DND-41 (cell line): ENCODE measurements at regions not wholly inside any gene's neighbourhood (a gene's known extent, or its start where the extent isn't known, plus 50 kb on each side); places are given as distances from the start of the nearest gene placed in this dataset.

Experiments
- ATAC-seq: fragments of 200-7000 bp; cut with Tn5 transposase; 3 replicates; pipeline ENCODE4 v1.9.1; 2021; ENCODE audit warnings: low read depth; ENCODE audit not compliant: insufficient read depth
- DNase-seq: peaks from one replicate; pipeline ENCODE4 v3.0.0-alpha.2; 2020
- H2AFZ ChIP-seq: 2 replicates; pipeline ENCODE4 v1.6.0; 2012; ENCODE audit warnings: low read depth, low read length
- H3K27ac ChIP-seq: 2 replicates; pipeline ENCODE4 v1.5.1; 2012; ENCODE audit warnings: low read length, inconsistent platforms
- H3K27me3 ChIP-seq: fragments of 200-600 bp; sonication (generic); 2 replicates; pipeline ENCODE4 v1.6.0; 2012; ENCODE audit warnings: low read length, mild to moderate bottlenecking, inconsistent platforms; ENCODE audit not compliant: insufficient read depth, poor library complexity
- H3K36me3 ChIP-seq: 2 replicates; pipeline ENCODE4 v1.5.1; 2012; ENCODE audit warnings: low read length, inconsistent platforms; ENCODE audit not compliant: insufficient read depth
- H3K4me1 ChIP-seq: 2 replicates; pipeline ENCODE4 v1.5.1; 2012; ENCODE audit warnings: mild to moderate bottlenecking, low read length; ENCODE audit not compliant: insufficient read depth
- H3K4me2 ChIP-seq: 2 replicates; pipeline ENCODE4 v1.6.0; 2012; ENCODE audit warnings: mild to moderate bottlenecking, moderate library complexity, low read length, inconsistent platforms; ENCODE audit not compliant: insufficient read depth
- H3K4me3 ChIP-seq, 2 experiments: fragments of 200-600 bp in 1 of 2; shearing (Covaris generic) in 1 of 2; 2 replicates each; pipeline ENCODE4 v1.5.1; 2012 to 2016; ENCODE audit warnings: inconsistent platforms in 2 of 2, low read length in 2 of 2, mild to moderate bottlenecking in 2 of 2, low read depth in 1 of 2, moderate library complexity in 1 of 2
- H3K79me2 ChIP-seq: 2 replicates; pipeline ENCODE4 v1.6.0; 2012; ENCODE audit warnings: low read length, inconsistent platforms; ENCODE audit not compliant: insufficient read depth
- H3K9ac ChIP-seq: 2 replicates; pipeline ENCODE4 v1.6.0; 2012; ENCODE audit warnings: low read depth, mild to moderate bottlenecking, inconsistent platforms, low read length, moderate library complexity
- H3K9me3 ChIP-seq: 2 replicates; pipeline ENCODE4 v1.5.1; 2012; ENCODE audit warnings: low read length, moderate library complexity, mild to moderate bottlenecking, inconsistent platforms; ENCODE audit not compliant: insufficient read depth, severe bottlenecking
- H4K20me1 ChIP-seq: 2 replicates; pipeline ENCODE4 v1.6.0; 2012; ENCODE audit warnings: low read length; ENCODE audit not compliant: insufficient read depth
- CTCF ChIP-seq: IDR thresholded peaks from 2 replicates; pipeline ENCODE4 v1.5.1; 2012; ENCODE audit warnings: borderline replicate concordance, low read length, moderate library complexity, mild to moderate bottlenecking; ENCODE audit not compliant: poor library complexity, severe bottlenecking; ENCODE audit errors: extremely low read depth
- EZH2 ChIP-seq: IDR thresholded peaks from 3 replicates; pipeline ENCODE4 v1.6.1; 2012; ENCODE audit warnings: borderline replicate concordance, low read depth, mild to moderate bottlenecking, moderate library complexity, low read length, inconsistent platforms; ENCODE audit not compliant: severe bottlenecking

DNA sequence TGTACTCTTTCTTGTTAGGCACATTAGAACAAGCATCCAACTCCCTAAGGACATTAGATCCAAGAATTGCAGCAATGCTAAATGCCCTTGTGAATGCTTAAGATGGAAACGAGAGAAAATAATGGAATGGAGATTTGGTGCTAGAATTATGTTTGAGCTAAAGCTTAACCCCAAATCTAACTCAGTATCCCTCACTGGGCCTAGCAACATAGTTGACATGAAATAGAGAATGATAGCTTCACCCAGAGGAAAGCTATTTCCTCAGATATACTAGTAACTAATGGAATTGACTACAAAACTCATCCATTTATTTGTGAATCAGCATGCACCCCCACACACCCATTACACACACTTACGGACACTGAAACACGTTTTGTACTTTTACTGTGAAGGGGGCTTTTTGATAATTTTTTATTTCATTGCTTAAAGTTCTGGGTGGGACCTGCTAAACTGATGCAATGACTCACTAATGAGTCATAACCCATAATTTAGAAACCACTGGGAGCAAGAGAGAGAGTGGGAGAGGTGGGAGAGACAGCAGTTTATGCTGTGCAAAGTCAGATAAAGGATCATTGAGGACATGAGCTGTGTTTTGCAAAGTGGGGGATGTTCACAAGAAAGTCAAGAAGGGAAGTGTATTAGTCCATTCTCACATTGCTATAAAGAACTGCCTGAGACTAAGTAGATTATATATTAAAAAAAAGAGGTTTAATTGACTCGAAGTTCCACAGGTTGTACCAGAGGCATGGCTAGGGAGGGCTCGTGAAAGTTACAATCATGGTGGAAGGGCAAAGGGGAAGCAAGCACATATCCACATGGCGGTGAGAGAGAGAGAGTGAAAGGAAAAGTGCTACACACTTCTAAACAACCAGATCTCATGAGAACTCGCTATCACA, 382.7 kb downstream of the SFMBT2 start:
- no peak overlapping the region for H3K4me3 ChIP-seq
- no peaks in the 10 kb centered on the region for H3K27me3 ChIP-seq
- no peaks in the 10 kb centered on the region for H3K79me2 ChIP-seq
- no peaks in the 10 kb centered on the region for H4K20me1 ChIP-seq
- DNase-seq = no peak
- no peaks in the 10 kb centered on the region for H3K4me1 ChIP-seq
- no peak overlapping the region for H3K4me2 ChIP-seq
- H3K36me3 ChIP-seq = no peaks in the 10 kb centered on the region
- TF ChIP-seq CTCF (no peak), EZH2 (no peak)
- H3K27ac ChIP-seq = no peak overlapping the region
- H2AFZ ChIP-seq = no peak overlapping the region
- no peak overlapping the region for H3K9ac ChIP-seq
- H3K9me3 ChIP-seq = no peaks in the 10 kb centered on the region
- ATAC-seq = no peak

DNA sequence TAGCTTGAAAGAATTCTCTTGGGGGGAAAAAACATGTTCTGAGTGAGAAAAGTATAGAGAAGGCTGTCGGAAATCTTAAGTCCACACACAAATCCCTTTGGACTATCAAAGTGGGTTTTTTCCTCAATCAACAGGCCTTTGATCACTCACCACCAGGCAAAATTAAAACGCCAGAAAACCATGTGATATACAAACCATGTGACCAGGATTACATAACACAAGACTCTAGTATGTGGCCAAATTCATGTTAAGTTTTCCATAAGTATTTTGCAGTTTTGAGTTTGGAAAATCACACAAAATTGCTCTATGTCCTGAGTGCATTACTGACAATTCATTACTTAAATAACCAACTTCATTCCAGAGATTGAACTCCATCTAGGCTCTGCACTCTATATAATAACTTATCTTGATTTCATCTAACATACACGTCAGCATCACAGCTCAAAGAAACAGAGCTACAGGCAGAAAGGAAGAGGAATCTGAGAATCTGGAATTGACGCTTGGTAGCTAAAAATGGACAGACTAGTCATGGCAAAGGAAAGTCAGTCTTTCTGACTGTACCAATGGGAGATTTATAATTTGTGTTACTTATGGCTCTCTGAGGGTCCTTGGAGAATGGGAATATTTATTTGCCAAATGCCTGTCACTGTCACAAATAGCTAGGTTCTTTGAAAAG, 383.5 kb downstream of the SFMBT2 start:
- Histone ChIP-seq H2AFZ (no peak overlapping the region), H3K4me2 (no peak overlapping the region)
- TF ChIP-seq EZH2 (no peak), CTCF (no peak)

GRCh38 chr10:7026818-7027217, 384.0 kb downstream of the SFMBT2 start:
- Histone ChIP-seq H3K9ac (no peak overlapping the region), H3K4me1 (no peaks in the 10 kb centered on the region), H3K4me3 (no peak overlapping the region), H3K79me2 (no peaks in the 10 kb centered on the region), H3K27me3 (no peaks in the 10 kb centered on the region), H3K4me2 (no peak overlapping the region), H4K20me1 (no peaks in the 10 kb centered on the region), H3K9me3 (no peaks in the 10 kb centered on the region), H3K27ac (no peak overlapping the region), H3K36me3 (no peaks in the 10 kb centered on the region), H2AFZ (no peak overlapping the region)
- TF ChIP-seq EZH2 (no peak), CTCF (no peak)
- no peak for DNase-seq
- no peak for ATAC-seq

More for the DNA sequence above, 383.5 kb downstream of the SFMBT2 start:
- H3K4me1 ChIP-seq = no peaks in the 10 kb centered on the region
- no peaks in the 10 kb centered on the region for H3K79me2 ChIP-seq
- no peaks in the 10 kb centered on the region for H3K27me3 ChIP-seq
- no peaks in the 10 kb centered on the region for H3K9me3 ChIP-seq
- no peak overlapping the region for H3K4me3 ChIP-seq
- no peak overlapping the region for H3K9ac ChIP-seq
- H3K27ac ChIP-seq = no peak overlapping the region
- ATAC-seq = no peak
- no peak for DNase-seq
- no peaks in the 10 kb centered on the region for H4K20me1 ChIP-seq
- no peaks in the 10 kb centered on the region for H3K36me3 ChIP-seq
